GM23248 (cell line): ENCODE measurements at regions not wholly inside any gene's neighbourhood (a gene's known extent, or its start where the extent isn't known, plus 50 kb on each side); places are given as distances from the start of the nearest gene placed in this dataset.

ENCODE experiments used
- DNase-seq: peaks from one replicate; pipeline ENCODE4 v3.0.0-alpha.2; 2015
- H2AFZ ChIP-seq: fragments of 200-600 bp; sonication (generic); 2 replicates; pipeline ENCODE4 v1.6.1; 2016; ENCODE audit warnings: antibody characterized with exemption
- H3F3A ChIP-seq: fragments of 200-600 bp; sonication (generic); 2 replicates; pipeline ENCODE4 v1.6.1; 2016; ENCODE audit warnings: mild to moderate bottlenecking, antibody characterized with exemption, mixed run types; ENCODE audit not compliant: insufficient read depth
- H3K27ac ChIP-seq: fragments of 200-600 bp; sonication (generic); 2 replicates; pipeline ENCODE4 v1.5.1; 2016; ENCODE audit warnings: mild to moderate bottlenecking
- H3K27me3 ChIP-seq: fragments of 200-600 bp; sonication (generic); replicated peaks from 2 replicates; pipeline ENCODE4 v1.6.1; 2016; ENCODE audit warnings: mild to moderate bottlenecking; ENCODE audit not compliant: insufficient read depth
- H3K36me3 ChIP-seq: fragments of 200-600 bp; sonication (generic); 2 replicates; pipeline ENCODE4 v1.6.1; 2016; ENCODE audit warnings: low read depth, mild to moderate bottlenecking
- H3K4me1 ChIP-seq: fragments of 200-600 bp; sonication (generic); 2 replicates; pipeline ENCODE4 v1.6.1; 2016; ENCODE audit warnings: mild to moderate bottlenecking; ENCODE audit not compliant: insufficient read depth
- H3K4me2 ChIP-seq: fragments of 200-600 bp; sonication (generic); one replicate; pipeline ENCODE4 v1.6.1; 2016; ENCODE audit warnings: mild to moderate bottlenecking; ENCODE audit not compliant: unreplicated experiment
- H3K4me3 ChIP-seq: fragments of 200-600 bp; sonication (generic); 2 replicates; pipeline ENCODE4 v1.5.1; 2016; ENCODE audit warnings: mild to moderate bottlenecking
- H3K79me2 ChIP-seq: fragments of 200-600 bp; sonication (generic); 2 replicates; pipeline ENCODE4 v1.6.1; 2016; ENCODE audit warnings: mild to moderate bottlenecking; ENCODE audit not compliant: insufficient read depth
- H3K9ac ChIP-seq: fragments of 200-600 bp; sonication (generic); 2 replicates; pipeline ENCODE4 v1.6.1; 2016; ENCODE audit warnings: mild to moderate bottlenecking
- H3K9me2 ChIP-seq: fragments of 200-600 bp; sonication (generic); 2 replicates; pipeline ENCODE4 v1.6.1; 2016; ENCODE audit warnings: mixed run types, mild to moderate bottlenecking, moderate library complexity; ENCODE audit not compliant: insufficient read depth
- H3K9me3 ChIP-seq: fragments of 200-600 bp; sonication (generic); one replicate; pipeline ENCODE4 v1.6.1; 2017; ENCODE audit warnings: low read depth
- H4K20me1 ChIP-seq: fragments of 200-600 bp; sonication (generic); 2 replicates; pipeline ENCODE4 v1.6.0; 2016; ENCODE audit not compliant: insufficient read depth
- EZH2 ChIP-seq: fragments of 200-600 bp; sonication (generic); IDR thresholded peaks from 2 replicates; pipeline ENCODE4 v1.6.1; 2018; ENCODE audit warnings: antibody characterized with exemption, mild to moderate bottlenecking; ENCODE audit not compliant: insufficient read depth, poor library complexity, severe bottlenecking
- EZH2phosphoT487 ChIP-seq: fragments of 200-600 bp; sonication (generic); IDR thresholded peaks from 2 replicates; pipeline ENCODE4 v1.6.1; 2018; ENCODE audit warnings: antibody characterized with exemption, moderate library complexity, mild to moderate bottlenecking, low read depth; ENCODE audit not compliant: insufficient read depth
- WGBS, 2 experiments: methylation state at CpG; one replicate each; pipeline ENCODE4 v1.1.6; 2015 to 2017; ENCODE audit warnings: low lambda C conversion rate in 2 of 2, low coverage in 1 of 2; ENCODE audit errors: missing lambda C conversion rate in 2 of 2; 5-methylcytosine and 5-hydroxymethylcytosine counted together
- in situ Hi-C: fragments of 300-500 bp; cut with MboI; formaldehyde crosslinking; loops from 2 replicates; pipeline ENCODE4 v1.15.0; 2020

DNA sequence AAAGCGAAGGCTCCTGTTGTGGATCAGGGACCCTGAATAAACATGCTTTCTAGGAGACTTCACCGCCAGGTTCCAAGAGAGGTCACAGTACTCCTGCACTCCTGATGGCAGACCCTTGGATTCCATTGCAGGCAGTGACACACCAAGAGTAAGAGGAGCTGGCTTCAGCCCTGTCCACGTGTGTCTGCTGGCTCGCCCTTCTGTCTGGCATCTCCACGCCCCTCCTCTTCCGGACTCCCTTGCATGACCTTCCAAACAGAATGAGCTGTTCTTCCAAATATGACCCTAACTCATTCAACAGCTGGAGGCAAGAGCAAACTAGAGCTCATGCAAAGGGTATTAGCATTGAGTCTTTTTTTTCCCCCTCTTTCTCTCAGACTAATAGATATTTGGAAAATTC is 233.0 kb upstream of the PLEKHG7 start:
- Histone ChIP-seq H3K4me2 (no peak overlapping the region), H3K9ac (no peak overlapping the region), H3K4me1 (peaks cover 20% of the 10 kb centered on the region; the same call in 1 of the 2 replicates), H3K9me2 (no peaks in the 10 kb centered on the region), H3K36me3 (no peaks in the 10 kb centered on the region), H3K27me3 (no peaks in the 10 kb centered on the region), H2AFZ (0 out of 2 replicates have a peak overlapping the region, but pooled peaks have one; percentile 5), H3K4me3 (no peak overlapping the region), H4K20me1 (no peaks in the 10 kb centered on the region), H3K9me3 (no peaks in the 10 kb centered on the region), H3F3A (no peaks in the 10 kb centered on the region), H3K79me2 (no peaks in the 10 kb centered on the region), H3K27ac (no peak overlapping the region)
- in situ Hi-C loops = no loop called here
- DNase-seq = peak; percentile 46
- WGBS, 2 experiments = 53 to 64% methylated on average over 6 of the region's 6 CpGs
- TF ChIP-seq EZH2phosphoT487 (no peak), EZH2 (no peak)

DNA sequence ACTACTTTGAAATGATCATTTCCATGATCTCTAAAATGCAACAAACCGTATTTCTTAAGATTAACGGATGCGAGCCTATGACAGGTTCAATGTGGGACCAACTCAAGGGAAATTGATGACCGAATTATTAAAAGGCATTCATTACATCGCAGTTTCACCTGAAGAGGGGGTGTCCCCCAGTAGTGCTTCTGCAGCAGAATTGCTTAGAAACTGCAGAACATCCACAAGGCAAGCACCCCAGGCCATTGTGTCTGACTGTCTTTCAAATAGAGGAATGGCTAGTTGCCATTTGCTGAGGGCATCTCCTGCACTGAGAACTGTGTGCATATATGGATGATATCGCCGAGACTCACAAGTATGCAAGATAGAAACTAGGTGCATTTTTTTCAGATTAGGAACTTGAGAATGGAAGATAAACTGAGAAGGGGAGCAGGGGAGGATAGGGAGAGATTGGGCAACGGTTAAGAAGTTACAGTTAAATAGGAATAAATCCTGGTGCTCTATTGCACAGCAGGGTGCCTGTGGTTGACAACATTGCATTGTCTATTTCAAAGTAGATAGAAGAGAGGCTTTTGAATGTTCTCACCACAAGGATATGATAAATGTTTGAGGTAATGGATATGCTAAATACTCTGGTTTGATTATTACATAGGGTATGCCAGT is 234.3 kb upstream of the PLEKHG7 start:
- in situ Hi-C loops = no loop called here
- Histone ChIP-seq H3K9me2 (no peaks in the 10 kb centered on the region), H3K79me2 (no peaks in the 10 kb centered on the region), H3K27me3 (no peaks in the 10 kb centered on the region), H3K27ac (no peak overlapping the region), H3K4me3 (no peak overlapping the region), H3F3A (no peaks in the 10 kb centered on the region), H3K9ac (no peak overlapping the region), H3K36me3 (no peaks in the 10 kb centered on the region), H4K20me1 (no peaks in the 10 kb centered on the region), H2AFZ (no peak overlapping the region), H3K4me2 (no peak overlapping the region), H3K4me1 (peaks cover 20% of the 10 kb centered on the region; the same call in 1 of the 2 replicates), H3K9me3 (no peaks in the 10 kb centered on the region)
- no peak for DNase-seq
- TF ChIP-seq EZH2 (no peak), EZH2phosphoT487 (no peak)
- WGBS, 2 experiments = 94 to 98% methylated on average over 8 of the region's 8 CpGs

DNA sequence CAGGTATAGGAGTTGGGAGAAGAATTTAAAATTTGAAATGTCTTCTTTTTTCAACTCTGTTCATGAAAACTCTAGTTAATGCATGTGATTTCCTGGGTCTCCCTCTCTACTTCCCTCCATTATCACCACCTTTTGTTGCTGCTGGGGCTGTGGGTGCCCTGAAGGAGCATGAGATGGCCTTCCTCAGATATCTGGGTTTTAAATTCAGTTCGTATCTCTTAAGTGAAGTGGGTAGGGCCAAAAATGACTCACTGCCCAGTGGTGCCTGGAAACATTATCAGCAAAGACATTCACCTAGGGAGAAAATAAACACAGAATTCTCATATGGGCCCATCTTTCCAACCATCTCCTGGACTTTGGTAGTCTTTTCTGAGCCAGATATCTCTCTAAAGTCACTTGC is 234.9 kb upstream of the PLEKHG7 start:
- H3K79me2 ChIP-seq = no peaks in the 10 kb centered on the region
- no peaks in the 10 kb centered on the region for H3K36me3 ChIP-seq
- in situ Hi-C loops = no loop called here
- no peak overlapping the region for H2AFZ ChIP-seq
- DNase-seq = no peak
- no peaks in the 10 kb centered on the region for H3K9me3 ChIP-seq
- H3K9ac ChIP-seq = no peak overlapping the region
- H3K4me1 ChIP-seq = peaks cover 20% of the 10 kb centered on the region; the same call in 1 of the 2 replicates
- H3K9me2 ChIP-seq = no peaks in the 10 kb centered on the region
- no peaks in the 10 kb centered on the region for H4K20me1 ChIP-seq
- H3K27ac ChIP-seq = no peak overlapping the region
- no peak for TF ChIP-seq EZH2phosphoT487
- TF ChIP-seq EZH2 = no peak
- WGBS, 2 experiments = 23 to 27% methylated on average over 1 of the region's 1 CpG
- no peaks in the 10 kb centered on the region for H3K27me3 ChIP-seq
- H3K4me3 ChIP-seq = no peak overlapping the region
- H3F3A ChIP-seq = no peaks in the 10 kb centered on the region
- H3K4me2 ChIP-seq = no peak overlapping the region

GRCh38 chr12:92466391-92467305 is 236.1 kb upstream of the PLEKHG7 start:
- peaks cover 10% of the 10 kb centered on the region; the same call in 1 of the 2 replicates for H3K4me1 ChIP-seq
- H3K79me2 ChIP-seq = no peaks in the 10 kb centered on the region
- no peak overlapping the region for H2AFZ ChIP-seq
- no peak overlapping the region for H3K27ac ChIP-seq
- H3K4me3 ChIP-seq = no peak overlapping the region
- H3K9me3 ChIP-seq = no peaks in the 10 kb centered on the region
- 71 to 72% methylated on average over 13 of the region's 13 CpGs for whole genome bisulfite sequencing, 2 experiments
- no peaks in the 10 kb centered on the region for H4K20me1 ChIP-seq
- H3K9ac ChIP-seq = no peak overlapping the region
- no peak for TF ChIP-seq EZH2
- in situ Hi-C loops = no loop called here
- no peaks in the 10 kb centered on the region for H3K9me2 ChIP-seq
- no peak for DNase-seq
- no peaks in the 10 kb centered on the region for H3F3A ChIP-seq
- H3K27me3 ChIP-seq = no peaks in the 10 kb centered on the region
- no peaks in the 10 kb centered on the region for H3K36me3 ChIP-seq
- no peak overlapping the region for H3K4me2 ChIP-seq
